ENCODE measurements at regions not wholly inside any gene's neighbourhood (a gene's known extent, or its start where the extent isn't known, plus 50 kb on each side); places are given as distances from the start of the nearest gene placed in this dataset.

GRCh38 chr13:73215823-73216222, 157.0 kb downstream of the KLF5 start:
- no peak for TF ChIP-seq CTCF (IDR thresholded peaks at IDR 0.05)
- POLR2A ChIA-PET, result no interaction called here
- Mint-ChIP-seq H3K4me3 (no peak overlapping the region), H3K4me1 (ENCODE audit: low read depth) (peaks cover 10% of the 10 kb centered on the region), H3K27ac (no peak overlapping the region), H3K27me3 (no peaks in the 10 kb centered on the region), H3K9me3 (no peaks in the 10 kb centered on the region), H3K36me3 (ENCODE audit: low read depth) (no peaks in the 10 kb centered on the region)
- CTCF ChIA-PET, result no interaction called here
- no peak for DNase-seq
- intact Hi-C loops (cut with micrococcal nuclease), result no loop called here
- no peak for ATAC-seq

- no peaks in the 10 kb centered on the region for H3K9me3 Mint-ChIP-seq
- intact Hi-C loops (cut with micrococcal nuclease), result no loop called here
Observed at GRCh38 chr13:73212482-73212881, 153.7 kb downstream of the KLF5 start.

GRCh38 chr13:73210218-73210883, 151.5 kb downstream of the KLF5 start:
- ChIA-PET POLR2A (no interaction called here), CTCF (no interaction called here)
- Mint-ChIP-seq H3K36me3 (ENCODE audit: low read depth) (no peaks in the 10 kb centered on the region), H3K27me3 (no peaks in the 10 kb centered on the region), H3K4me1 (ENCODE audit: low read depth) (peaks cover 6% of the 10 kb centered on the region), H3K4me3 (no peak overlapping the region), H3K9me3 (no peaks in the 10 kb centered on the region), H3K27ac (no peak overlapping the region)
- TF ChIP-seq CTCF (IDR thresholded peaks at IDR 0.05), result no peak
- DNase-seq, result no peak
- no peak for ATAC-seq
- intact Hi-C loops (cut with micrococcal nuclease), result no loop called here

More at GRCh38 chr13:73212482-73212881, 153.7 kb downstream of the KLF5 start:
- CTCF ChIA-PET, result no interaction called here
- Mint-ChIP-seq H3K4me1 (ENCODE audit: low read depth) (peaks cover 10% of the 10 kb centered on the region), H3K27ac (no peak overlapping the region), H3K4me3 (no peak overlapping the region), H3K27me3 (no peaks in the 10 kb centered on the region), H3K36me3 (ENCODE audit: low read depth) (no peaks in the 10 kb centered on the region)
- ATAC-seq (no peak), DNase-seq (no peak)
- POLR2A ChIA-PET, result no interaction called here
- no peak for TF ChIP-seq CTCF (IDR thresholded peaks at IDR 0.05)

DNA sequence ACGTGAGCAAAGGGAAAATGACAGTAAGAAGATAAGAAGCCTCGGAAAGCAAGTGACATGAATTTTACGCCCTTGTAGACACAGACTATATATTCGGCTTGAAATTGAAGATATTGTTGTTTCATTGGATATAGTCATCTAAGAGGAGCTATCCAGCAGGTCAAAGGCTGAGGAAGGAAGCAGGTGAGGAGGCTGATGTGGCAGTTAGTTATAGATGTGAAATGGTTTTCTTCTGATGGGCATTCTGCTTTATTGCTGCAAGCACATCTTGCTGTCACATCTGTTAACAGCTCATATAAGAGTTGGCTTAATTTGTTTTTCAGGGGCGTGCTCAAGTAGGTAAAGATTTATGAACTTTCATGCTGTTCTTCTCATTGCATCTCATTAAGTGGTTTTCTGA, 146.1 kb downstream of the KLF5 start:
- Mint-ChIP-seq H3K36me3 (ENCODE audit: low read depth) (no peaks in the 10 kb centered on the region), H3K9me3 (no peaks in the 10 kb centered on the region), H3K27me3 (peaks cover 5% of the 10 kb centered on the region), H3K4me1 (ENCODE audit: low read depth) (no peaks in the 10 kb centered on the region), H3K27ac (no peak overlapping the region), H3K4me3 (no peak overlapping the region)
- intact Hi-C loops (cut with micrococcal nuclease), result no loop called here
- ATAC-seq (no peak), DNase-seq (no peak)
- no peak for TF ChIP-seq CTCF (IDR thresholded peaks at IDR 0.05)
- POLR2A ChIA-PET, result interaction anchor here (0.6 kb wide), 1 partner anchor 13 kb away, joined by 5 read pairs; no protein-coding TSS in a partner anchor
- CTCF ChIA-PET, result no interaction called here

- CTCF ChIA-PET, result interaction anchor here (0.9 kb wide), 1 partner anchor 47 kb away, joined by 3 read pairs; no protein-coding TSS in a partner anchor
- Mint-ChIP-seq H3K4me1 (ENCODE audit: low read depth) (no peaks in the 10 kb centered on the region), H3K36me3 (ENCODE audit: low read depth) (no peaks in the 10 kb centered on the region), H3K4me3 (no peak overlapping the region), H3K27me3 (peaks cover 5% of the 10 kb centered on the region), H3K9me3 (no peaks in the 10 kb centered on the region), H3K27ac (no peak overlapping the region)
- no peak for TF ChIP-seq CTCF (IDR thresholded peaks at IDR 0.05)
- intact Hi-C loops (cut with micrococcal nuclease), result no loop called here
- POLR2A ChIA-PET, result no interaction called here
- ATAC-seq, result no peak
- no peak for DNase-seq
Observed at GRCh38 chr13:73201626-73202025, 142.8 kb downstream of the KLF5 start.
